BJ (cell line): ENCODE measurements at regions not wholly inside any gene's neighbourhood (a gene's known extent, or its start where the extent isn't known, plus 50 kb on each side); places are given as distances from the start of the nearest gene placed in this dataset.

Experiments
- CTCF ChIA-PET: fragments of 350-600 bp; formaldehyde crosslinking; extraction: SDS; loops from one replicate; lab custom pipeline; 2021; ENCODE audit warnings: antibody characterized with exemption, inconsistent platforms; lab: Yijun Ruan, JAX
- POLR2A ChIA-PET: fragments of 300-600 bp; sonication (Branson Sonifier 250); formaldehyde crosslinking; extraction: SDS; loops from one replicate; lab custom pipeline; 2021; ENCODE audit warnings: antibody characterized with exemption; lab: Charles Lee
- DNase-seq: peaks from one replicate; pipeline ENCODE4 v3.0.0-alpha.2; 2011; ENCODE audit warnings: low read depth
- H3K27me3 ChIP-seq: 2 replicates; pipeline ENCODE4 v1.6.0; 2011; ENCODE audit warnings: low read length; ENCODE audit not compliant: control insufficient read depth, insufficient read depth
- H3K36me3 ChIP-seq: 2 replicates; pipeline ENCODE4 v1.5.1; 2011; ENCODE audit warnings: low read length; ENCODE audit not compliant: control insufficient read depth, insufficient read depth
- H3K4me3 ChIP-seq: 2 replicates; pipeline ENCODE4 v1.5.1; 2011; ENCODE audit warnings: low read depth, mild to moderate bottlenecking, control low read depth, low read length
- TF ChIP-seq, protein P1 (sequence below): IDR thresholded peaks from 2 replicates; pipeline ENCODE4 v1.5.1; 2011; ENCODE audit warnings: low read depth, mild to moderate bottlenecking, control low read depth, inconsistent platforms, low read length, moderate library complexity; ENCODE audit not compliant: insufficient read depth

DNA sequence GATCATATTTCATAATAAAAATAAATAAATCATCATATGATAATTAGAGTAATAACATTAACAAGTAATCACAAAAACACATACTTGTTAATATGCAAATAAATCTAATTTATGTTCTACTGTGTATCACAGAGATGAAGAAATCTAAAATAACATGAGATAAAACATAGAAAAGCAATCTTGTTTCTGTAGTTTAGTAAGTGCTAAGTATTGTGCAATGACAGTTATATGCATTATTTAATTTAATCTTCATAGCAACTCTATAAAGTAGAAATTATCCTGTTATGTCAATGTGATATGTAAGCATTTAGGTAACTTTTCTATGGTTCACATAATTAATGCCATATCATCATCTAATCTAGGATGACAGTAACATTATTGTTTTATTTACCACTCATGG is 108.2 kb upstream of the KCNMB2 start:
- Histone ChIP-seq H3K36me3 (no peaks in the 10 kb centered on the region), H3K27me3 (no peaks in the 10 kb centered on the region), H3K4me3 (no peak overlapping the region)
- POLR2A ChIA-PET = no interaction called here
- CTCF ChIA-PET = no interaction called here
- no peak for DNase-seq
- TF ChIP-seq, protein P1, sequence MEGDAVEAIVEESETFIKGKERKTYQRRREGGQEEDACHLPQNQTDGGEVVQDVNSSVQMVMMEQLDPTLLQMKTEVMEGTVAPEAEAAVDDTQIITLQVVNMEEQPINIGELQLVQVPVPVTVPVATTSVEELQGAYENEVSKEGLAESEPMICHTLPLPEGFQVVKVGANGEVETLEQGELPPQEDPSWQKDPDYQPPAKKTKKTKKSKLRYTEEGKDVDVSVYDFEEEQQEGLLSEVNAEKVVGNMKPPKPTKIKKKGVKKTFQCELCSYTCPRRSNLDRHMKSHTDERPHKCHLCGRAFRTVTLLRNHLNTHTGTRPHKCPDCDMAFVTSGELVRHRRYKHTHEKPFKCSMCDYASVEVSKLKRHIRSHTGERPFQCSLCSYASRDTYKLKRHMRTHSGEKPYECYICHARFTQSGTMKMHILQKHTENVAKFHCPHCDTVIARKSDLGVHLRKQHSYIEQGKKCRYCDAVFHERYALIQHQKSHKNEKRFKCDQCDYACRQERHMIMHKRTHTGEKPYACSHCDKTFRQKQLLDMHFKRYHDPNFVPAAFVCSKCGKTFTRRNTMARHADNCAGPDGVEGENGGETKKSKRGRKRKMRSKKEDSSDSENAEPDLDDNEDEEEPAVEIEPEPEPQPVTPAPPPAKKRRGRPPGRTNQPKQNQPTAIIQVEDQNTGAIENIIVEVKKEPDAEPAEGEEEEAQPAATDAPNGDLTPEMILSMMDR = no peak

- no peak for DNase-seq
- Histone ChIP-seq H3K27me3 (no peaks in the 10 kb centered on the region), H3K4me3 (no peak overlapping the region), H3K36me3 (no peaks in the 10 kb centered on the region)
- ChIA-PET CTCF (interaction anchor here (0.9 to 2.1 kb wide), 5 partner anchors 13 to 533 kb away, joined by 3 to 14 read pairs (median 3); no protein-coding TSS in a partner anchor), POLR2A (no interaction called here)
- TF ChIP-seq, protein P1 = peak; percentile 27
Measured at GRCh38 chr3:178434206-178434805, 101.9 kb upstream of the KCNMB2 start.

DNA sequence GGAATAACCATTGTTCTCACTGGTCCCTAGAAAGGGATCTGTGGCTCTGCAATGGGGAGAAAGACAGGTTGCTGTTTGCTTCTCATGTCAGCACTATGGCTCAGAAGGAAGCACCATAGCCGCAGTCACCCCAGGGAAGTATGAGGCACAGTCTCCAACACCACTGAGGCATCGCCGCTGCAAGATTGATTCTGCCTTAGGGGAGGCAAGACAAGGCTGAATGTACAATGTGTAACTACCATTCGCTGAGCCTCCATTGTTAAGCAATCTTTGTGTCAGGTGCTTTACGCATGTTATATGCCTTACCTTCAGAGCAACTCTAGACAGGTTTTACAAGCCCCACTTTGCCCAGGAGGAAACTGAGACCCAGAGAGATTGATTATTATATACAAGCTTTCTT is 100.7 kb upstream of the KCNMB2 start:
- no peak overlapping the region for H3K4me3 ChIP-seq
- TF ChIP-seq, protein P1 = no peak
- POLR2A ChIA-PET = no interaction called here
- H3K27me3 ChIP-seq = no peaks in the 10 kb centered on the region
- no peaks in the 10 kb centered on the region for H3K36me3 ChIP-seq
- CTCF ChIA-PET = interaction anchor here (0.6 to 2.4 kb wide), 9 partner anchors 11 to 531 kb away, joined by 3 to 14 read pairs (median 4); no protein-coding TSS in a partner anchor
- DNase-seq = no peak

GRCh38 chr3:178436773-178437172 is 99.5 kb upstream of the KCNMB2 start:
- ChIA-PET CTCF (interaction anchor here (0.6 to 2.4 kb wide), 10 partner anchors 10 to 534 kb away, joined by 3 to 11 read pairs (median 4); no protein-coding TSS in a partner anchor), POLR2A (no interaction called here)
- TF ChIP-seq, protein P1 = peak; percentile 55
- DNase-seq = peak; percentile 49
- no peak overlapping the region for H3K4me3 ChIP-seq
- H3K27me3 ChIP-seq = no peaks in the 10 kb centered on the region
- H3K36me3 ChIP-seq = no peaks in the 10 kb centered on the region

- Histone ChIP-seq H3K36me3 (no peaks in the 10 kb centered on the region), H3K4me3 (no peak overlapping the region), H3K27me3 (no peaks in the 10 kb centered on the region)
- ChIA-PET POLR2A (no interaction called here), CTCF (interaction anchor here (0.7 to 2.4 kb wide), 10 partner anchors 10 to 533 kb away, joined by 3 to 11 read pairs (median 4); no protein-coding TSS in a partner anchor)
- DNase-seq = no peak
- TF ChIP-seq, protein P1 = no peak
Measured at GRCh38 chr3:178437236-178437635, 99.0 kb upstream of the KCNMB2 start.
